ENCODE measurements at regions not wholly inside any gene's neighbourhood (a gene's known extent, or its start where the extent isn't known, plus 50 kb on each side); places are given as distances from the start of the nearest gene placed in this dataset.

DNA sequence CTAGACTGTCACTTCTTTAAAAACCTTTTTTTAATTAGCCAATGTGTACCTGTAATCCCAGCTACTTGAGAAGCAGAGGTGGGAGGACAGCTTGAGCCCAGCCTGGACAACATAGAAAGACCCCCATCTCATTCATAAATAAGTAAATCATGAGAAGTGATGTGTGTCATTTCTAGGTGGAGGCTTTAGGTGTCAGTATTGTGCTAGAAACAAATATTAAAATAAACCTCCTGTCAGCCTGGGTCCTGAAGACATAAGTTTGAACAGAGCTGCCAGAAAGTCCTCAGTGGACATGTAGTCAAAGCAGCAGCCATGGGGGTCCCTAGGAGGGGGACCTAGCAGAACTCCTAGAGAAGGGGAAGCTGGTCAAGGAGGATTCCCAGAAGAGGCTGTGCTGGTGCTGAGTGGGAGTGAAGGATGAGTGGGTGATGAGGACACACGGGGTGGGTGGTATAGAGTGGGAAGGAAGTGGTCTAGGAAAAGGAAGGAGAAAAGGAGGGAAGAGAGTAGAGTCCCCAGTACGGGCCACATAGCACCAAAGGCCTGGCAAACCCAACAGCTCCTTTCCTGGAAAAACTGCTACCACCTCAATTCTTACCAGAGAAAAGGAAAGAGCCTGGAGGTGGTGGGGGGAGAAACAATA is 316.6 kb upstream of the NCKAP5 start:
- intact Hi-C loops (cut with DNase I) = no loop called here
- TF ChIP-seq, protein P1, sequence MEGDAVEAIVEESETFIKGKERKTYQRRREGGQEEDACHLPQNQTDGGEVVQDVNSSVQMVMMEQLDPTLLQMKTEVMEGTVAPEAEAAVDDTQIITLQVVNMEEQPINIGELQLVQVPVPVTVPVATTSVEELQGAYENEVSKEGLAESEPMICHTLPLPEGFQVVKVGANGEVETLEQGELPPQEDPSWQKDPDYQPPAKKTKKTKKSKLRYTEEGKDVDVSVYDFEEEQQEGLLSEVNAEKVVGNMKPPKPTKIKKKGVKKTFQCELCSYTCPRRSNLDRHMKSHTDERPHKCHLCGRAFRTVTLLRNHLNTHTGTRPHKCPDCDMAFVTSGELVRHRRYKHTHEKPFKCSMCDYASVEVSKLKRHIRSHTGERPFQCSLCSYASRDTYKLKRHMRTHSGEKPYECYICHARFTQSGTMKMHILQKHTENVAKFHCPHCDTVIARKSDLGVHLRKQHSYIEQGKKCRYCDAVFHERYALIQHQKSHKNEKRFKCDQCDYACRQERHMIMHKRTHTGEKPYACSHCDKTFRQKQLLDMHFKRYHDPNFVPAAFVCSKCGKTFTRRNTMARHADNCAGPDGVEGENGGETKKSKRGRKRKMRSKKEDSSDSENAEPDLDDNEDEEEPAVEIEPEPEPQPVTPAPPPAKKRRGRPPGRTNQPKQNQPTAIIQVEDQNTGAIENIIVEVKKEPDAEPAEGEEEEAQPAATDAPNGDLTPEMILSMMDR (IDR thresholded peaks at IDR 0.05) = no peak
- no peak for TF ChIP-seq EP300 (IDR thresholded peaks at IDR 0.05)
- no peak for TF ChIP-seq POLR2A (IDR thresholded peaks at IDR 0.05)
- no peak for TF ChIP-seq POLR2AphosphoS5 (IDR thresholded peaks at IDR 0.05)
- H3K4me3 ChIP-seq = no peak overlapping the region
- no peaks in the 10 kb centered on the region for H3K9me3 ChIP-seq
- H3K4me1 ChIP-seq = peaks cover 0 to 12% (median 7%) of the 10 kb centered on the region in 4 donors
- 70 to 72% methylated on average over 2 of the region's 2 CpGs for WGBS, 2 donors
- no peak overlapping the region for H3K27ac ChIP-seq
- H3K27me3 ChIP-seq = no peaks in the 10 kb centered on the region
- no peaks in the 10 kb centered on the region for H3K36me3 ChIP-seq
- DNase-seq = no peak

DNA sequence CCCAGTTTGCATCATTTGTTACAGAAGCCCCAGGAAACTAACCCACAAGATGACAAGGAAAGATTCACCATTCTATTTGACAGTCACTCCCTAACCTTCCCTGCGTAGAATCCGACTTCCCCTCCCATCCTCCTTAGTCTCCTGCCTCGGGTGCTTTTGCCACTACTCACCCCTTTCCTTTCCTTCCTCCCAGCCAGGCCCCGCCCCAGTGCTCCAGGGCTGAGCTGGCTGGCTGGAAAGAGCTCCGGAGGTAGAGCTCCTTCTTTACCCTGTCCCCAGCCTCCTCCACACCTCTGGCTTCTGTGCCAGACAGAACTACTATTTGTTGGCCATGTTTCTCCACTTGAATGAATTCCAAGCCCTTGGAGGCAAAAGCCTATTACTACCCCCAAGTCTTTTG is 317.6 kb upstream of the NCKAP5 start:
- no peaks in the 10 kb centered on the region for H3K9me3 ChIP-seq
- H3K27ac ChIP-seq = no peak overlapping the region
- DNase-seq = no peak
- no peaks in the 10 kb centered on the region for H3K27me3 ChIP-seq
- H3K36me3 ChIP-seq = no peaks in the 10 kb centered on the region
- no peak for TF ChIP-seq EP300 (IDR thresholded peaks at IDR 0.05)
- no peak for TF ChIP-seq POLR2AphosphoS5 (IDR thresholded peaks at IDR 0.05)
- TF ChIP-seq POLR2A (IDR thresholded peaks at IDR 0.05) = no peak
- TF ChIP-seq, protein P1 (IDR thresholded peaks at IDR 0.05) = no peak
- WGBS, 2 donors = 43 to 63% methylated on average over 5 of the region's 5 CpGs
- peaks cover 0 to 12% (median 7%) of the 10 kb centered on the region in 4 donors for H3K4me1 ChIP-seq
- no peak overlapping the region for H3K4me3 ChIP-seq
- intact Hi-C loops (cut with DNase I) = no loop called here

DNA sequence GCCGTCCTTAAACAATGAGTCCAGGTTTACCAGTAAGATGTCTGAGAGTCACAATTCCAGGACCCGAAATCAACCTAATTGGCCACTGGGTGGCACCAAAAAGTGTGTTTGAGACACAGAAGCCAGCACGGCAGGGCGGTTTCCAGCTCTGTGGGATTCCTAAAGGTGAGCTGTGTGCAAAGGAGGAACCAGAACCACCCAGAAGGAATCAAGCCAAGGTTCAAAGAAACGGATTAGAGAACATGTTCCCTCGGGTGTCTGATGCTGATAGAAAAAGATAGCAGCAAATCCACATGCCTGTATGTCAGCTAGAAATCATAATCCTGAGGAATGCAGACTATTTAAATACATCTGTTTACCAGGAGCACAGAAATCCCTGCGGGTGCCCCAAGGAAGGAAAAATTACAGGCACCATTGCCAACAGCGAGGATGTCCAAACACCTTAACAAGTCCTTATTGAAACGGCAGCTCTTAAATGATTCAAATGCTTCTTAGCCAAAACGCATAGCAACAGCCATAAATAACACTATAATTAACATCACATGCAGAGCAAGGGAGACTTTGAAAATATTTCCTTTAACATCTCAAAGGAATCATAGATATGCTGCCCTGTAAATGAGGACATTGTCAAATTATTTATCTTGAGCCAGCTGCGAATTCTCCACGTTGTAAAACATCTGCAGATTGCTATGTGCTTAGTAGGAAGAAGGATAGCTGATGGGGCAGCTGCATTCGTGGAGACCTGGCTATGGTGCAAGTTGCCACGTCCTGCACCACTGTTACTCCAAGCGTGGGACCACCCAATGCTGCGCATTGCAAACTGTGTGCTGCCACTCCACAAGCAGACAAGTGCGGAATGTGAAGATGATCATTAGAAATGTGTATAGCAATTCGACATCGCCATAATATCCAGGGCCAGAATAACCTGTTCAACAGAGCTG is 318.7 kb upstream of the NCKAP5 start:
- H3K4me3 ChIP-seq = no peak overlapping the region
- TF ChIP-seq EP300 (IDR thresholded peaks at IDR 0.05) = no peak
- TF ChIP-seq, protein P1 (IDR thresholded peaks at IDR 0.05) = peak in 3 of 4 experiments; percentile 28 to 51 (median 43)
- peak overlapping the region in 1 of 4 donors; percentile 74 for H3K27ac ChIP-seq
- peaks cover 0 to 12% (median 7%) of the 10 kb centered on the region in 4 donors for H3K4me1 ChIP-seq
- intact Hi-C loops (cut with DNase I) = no loop called here
- H3K36me3 ChIP-seq = no peaks in the 10 kb centered on the region
- H3K27me3 ChIP-seq = no peaks in the 10 kb centered on the region
- DNase-seq = peak; percentile 70
- 34 to 45% methylated on average over 19 of the region's 19 CpGs for WGBS, 2 donors
- H3K9me3 ChIP-seq = no peaks in the 10 kb centered on the region

DNA sequence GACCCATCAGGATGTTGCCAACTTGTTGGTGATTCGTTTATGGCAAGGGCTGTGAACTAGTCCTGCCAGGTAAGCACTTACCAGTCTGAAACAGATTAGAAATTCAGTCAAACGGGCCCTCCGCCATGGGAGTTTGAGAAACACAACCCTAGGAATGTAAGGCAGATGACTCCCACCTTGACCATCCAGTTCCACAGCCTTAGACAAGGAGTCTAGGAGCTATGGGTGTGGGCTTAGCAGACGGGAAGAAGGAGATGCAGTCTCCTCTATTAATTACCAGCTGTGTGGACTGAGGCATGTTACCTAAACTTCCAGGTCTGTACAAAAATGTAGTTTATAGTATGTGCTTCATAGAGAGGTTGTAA is 319.4 kb upstream of the NCKAP5 start:
- no peak overlapping the region for H3K27ac ChIP-seq
- 67 to 80% methylated on average over 4 of the region's 4 CpGs for WGBS, 2 donors
- intact Hi-C loops (cut with DNase I) = no loop called here

More for the DNA sequence above, 319.4 kb upstream of the NCKAP5 start:
- TF ChIP-seq, protein P1 (IDR thresholded peaks at IDR 0.05) = no peak
- TF ChIP-seq POLR2A (IDR thresholded peaks at IDR 0.05) (no peak), EP300 (IDR thresholded peaks at IDR 0.05) (no peak), POLR2AphosphoS5 (IDR thresholded peaks at IDR 0.05) (no peak)
- H3K36me3 ChIP-seq = no peaks in the 10 kb centered on the region
- peaks cover 0 to 12% (median 7%) of the 10 kb centered on the region in 4 donors for H3K4me1 ChIP-seq
- H3K27me3 ChIP-seq = no peaks in the 10 kb centered on the region
- DNase-seq = no peak
- no peak overlapping the region for H3K4me3 ChIP-seq
- no peaks in the 10 kb centered on the region for H3K9me3 ChIP-seq
